Ishikawa (cell line): ENCODE measurements at regions not wholly inside any gene's neighbourhood (a gene's known extent, or its start where the extent isn't known, plus 50 kb on each side); places are given as distances from the start of the nearest gene placed in this dataset.

Source experiments
- CEBPB ChIP-seq: IDR thresholded peaks from 2 replicates; pipeline ENCODE4 v1.6.1; 2012
- CREB1 ChIP-seq: IDR thresholded peaks from 2 replicates; pipeline ENCODE4 v1.6.1; 2012; ENCODE audit warnings: low read depth
- EGR1 ChIP-seq: IDR thresholded peaks from 2 replicates; pipeline ENCODE4 v1.6.1; 2012
- EP300 ChIP-seq: IDR thresholded peaks from 2 replicates; pipeline ENCODE4 v1.6.1; 2012; ENCODE audit warnings: borderline replicate concordance
- FOXM1 ChIP-seq: IDR thresholded peaks from 2 replicates; pipeline ENCODE4 v1.6.1; 2012; ENCODE audit warnings: low read depth, borderline replicate concordance
- MAX ChIP-seq: IDR thresholded peaks from 2 replicates; pipeline ENCODE4 v1.6.1; 2012
- NFIC ChIP-seq: IDR thresholded peaks from 2 replicates; pipeline ENCODE4 v1.6.1; 2012
- RAD21 ChIP-seq: IDR thresholded peaks from 2 replicates; pipeline ENCODE4 v1.6.1; 2012; ENCODE audit warnings: low read depth
- REST ChIP-seq: IDR thresholded peaks from 2 replicates; pipeline ENCODE4 v1.6.1; 2012; ENCODE audit warnings: low read depth, mild to moderate bottlenecking
- TAF1 ChIP-seq: IDR thresholded peaks from 2 replicates; pipeline ENCODE4 v1.6.1; 2012; ENCODE audit warnings: low read depth, mild to moderate bottlenecking
- TCF12 ChIP-seq: IDR thresholded peaks from 2 replicates; pipeline ENCODE4 v1.6.1; 2012; ENCODE audit warnings: low read depth
- TEAD4 ChIP-seq: IDR thresholded peaks from 2 replicates; pipeline ENCODE4 v1.6.1; 2012
- USF1 ChIP-seq: IDR thresholded peaks from 2 replicates; pipeline ENCODE4 v1.6.1; 2012
- YY1 ChIP-seq: IDR thresholded peaks from 2 replicates; pipeline ENCODE4 v1.6.1; 2012; ENCODE audit warnings: low read depth
- ZBTB7A ChIP-seq: IDR thresholded peaks from 2 replicates; pipeline ENCODE4 v1.6.1; 2012; ENCODE audit warnings: low read depth

GRCh38 chr14:100662879-100663760, 63.6 kb upstream of the DLK1 start:
- peak; percentile 72 for TF ChIP-seq RAD21
- no peak for TF ChIP-seq NFIC
- TF ChIP-seq USF1 = no peak
- no peak for TF ChIP-seq CEBPB
- TF ChIP-seq REST = peak; percentile 70

- TF ChIP-seq TEAD4 = no peak
- TF ChIP-seq EP300 = no peak
- TF ChIP-seq CREB1 = no peak
- TF ChIP-seq CEBPB = no peak
- no peak for TF ChIP-seq USF1
- no peak for TF ChIP-seq RAD21
- TF ChIP-seq NFIC = no peak
- TF ChIP-seq TAF1 = no peak
- no peak for TF ChIP-seq FOXM1
- no peak for TF ChIP-seq YY1
- TF ChIP-seq REST = no peak
- no peak for TF ChIP-seq ZBTB7A
- no peak for TF ChIP-seq MAX
- no peak for TF ChIP-seq TCF12
- no peak for TF ChIP-seq EGR1
Observed at GRCh38 chr14:100663761-100664052, 63.0 kb upstream of the DLK1 start.

GRCh38 chr14:100664231-100664630, 62.5 kb upstream of the DLK1 start:
- TF ChIP-seq MAX = no peak
- no peak for TF ChIP-seq CREB1
- no peak for TF ChIP-seq CEBPB
- TF ChIP-seq USF1 = no peak
- no peak for TF ChIP-seq RAD21
- TF ChIP-seq REST = no peak
- TF ChIP-seq FOXM1 = no peak
- no peak for TF ChIP-seq EGR1
- no peak for TF ChIP-seq YY1
- no peak for TF ChIP-seq NFIC
- no peak for TF ChIP-seq ZBTB7A
- no peak for TF ChIP-seq TAF1

GRCh38 chr14:100664841-100665510, 61.7 kb upstream of the DLK1 start:
- TF ChIP-seq TCF12 = no peak
